ENCODE measurements at regions not wholly inside any gene's neighbourhood (a gene's known extent, or its start where the extent isn't known, plus 50 kb on each side); places are given as distances from the start of the nearest gene placed in this dataset.

- in situ Hi-C loops (cut with HindIII; ENCODE audit: low pct_ligation_motif_present, low sequenced_read_pairs), result no loop called here
- no peaks in the 10 kb centered on the region for H3K27me3 ChIP-seq (replicated peaks)
These were observed 346.6 kb downstream of the TSHZ3 start for GRCh38 chr19:31002518-31003244.

DNA sequence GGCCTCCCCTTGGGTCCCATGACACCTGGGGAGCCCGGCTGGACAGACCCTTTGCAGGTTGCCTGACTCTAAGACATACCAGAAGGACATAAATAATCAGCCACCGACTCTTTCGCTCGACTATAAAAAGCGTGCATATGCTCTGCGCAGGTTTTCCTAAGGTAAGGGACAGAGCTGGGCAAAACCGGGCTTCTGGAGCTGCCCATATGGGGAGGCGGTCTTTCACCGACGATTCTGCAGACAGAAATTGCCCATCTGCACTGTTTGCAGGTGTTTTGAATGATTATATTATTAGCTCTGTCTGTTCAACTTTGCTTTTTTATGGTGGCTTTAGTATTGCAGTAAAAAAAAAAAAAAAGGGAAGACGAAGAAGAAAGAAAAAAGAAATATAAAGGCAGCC is 347.2 kb downstream of the TSHZ3 start:
- TF ChIP-seq CTCF (IDR thresholded peaks at IDR 0.05; ENCODE audit: low read depth, low read length, missing control alignments), result no peak
- no peaks in the 10 kb centered on the region for H3K27me3 ChIP-seq (replicated peaks)
- no peak overlapping the region for H3K27ac ChIP-seq
- H3K4me3 ChIP-seq (ENCODE audit: low read depth, low read length), result no peak overlapping the region
- H3K36me3 ChIP-seq (replicated peaks), result no peaks in the 10 kb centered on the region
- in situ Hi-C loops (cut with HindIII; ENCODE audit: low pct_ligation_motif_present, low sequenced_read_pairs), result no loop called here
- DNase-seq, result no peak

More at GRCh38 chr19:31002518-31003244, 346.6 kb downstream of the TSHZ3 start:
- TF ChIP-seq CTCF (IDR thresholded peaks at IDR 0.05; ENCODE audit: low read depth, low read length, missing control alignments), result no peak
- Histone ChIP-seq H3K36me3 (replicated peaks) (no peaks in the 10 kb centered on the region), H3K27ac (no peak overlapping the region), H3K4me3 (ENCODE audit: low read depth, low read length) (no peak overlapping the region)
- DNase-seq, result no peak

DNA sequence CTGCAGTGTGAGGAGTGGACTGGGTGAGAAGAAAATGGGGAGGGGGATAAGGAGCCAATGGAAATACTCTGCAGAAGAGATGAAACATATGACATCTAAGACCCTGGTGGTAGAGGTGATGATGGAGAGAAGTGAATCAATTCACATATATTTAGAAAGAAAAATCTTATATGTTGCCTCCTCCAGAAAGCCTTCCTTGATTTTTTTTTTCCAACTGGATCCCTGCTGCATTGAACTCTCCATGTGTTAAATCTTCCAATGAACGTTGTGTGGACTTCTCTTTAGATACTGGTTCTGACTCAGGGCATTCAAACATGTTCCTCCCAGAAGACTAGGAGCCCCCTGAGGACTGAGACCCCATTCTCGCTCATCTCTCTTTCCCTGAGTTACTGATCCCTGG is 348.3 kb downstream of the TSHZ3 start:
- Histone ChIP-seq H3K36me3 (replicated peaks) (no peaks in the 10 kb centered on the region), H3K4me3 (ENCODE audit: low read depth, low read length) (no peak overlapping the region), H3K27ac (no peak overlapping the region), H3K27me3 (replicated peaks) (no peaks in the 10 kb centered on the region)
- no peak for TF ChIP-seq CTCF (IDR thresholded peaks at IDR 0.05; ENCODE audit: low read depth, low read length, missing control alignments)
- in situ Hi-C loops (cut with HindIII; ENCODE audit: low pct_ligation_motif_present, low sequenced_read_pairs), result no loop called here
- no peak for DNase-seq

DNA sequence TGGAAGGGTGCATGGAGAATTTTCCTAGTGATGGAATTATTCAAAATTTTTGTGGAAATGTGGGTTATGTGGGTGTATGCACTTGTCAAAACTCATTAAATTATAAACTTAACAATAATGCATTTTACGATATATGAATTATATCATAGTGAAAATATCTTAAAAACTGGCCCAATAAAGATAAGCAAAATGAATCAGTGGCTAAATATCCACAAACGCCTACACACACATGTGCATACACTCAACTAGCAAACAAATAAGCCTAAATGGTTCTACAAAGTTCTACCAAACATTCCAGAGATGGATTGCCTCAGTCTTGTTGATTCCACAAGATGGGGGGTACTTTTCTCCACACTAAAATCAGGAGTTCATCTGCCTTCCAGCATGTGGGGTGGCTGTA is 349.5 kb downstream of the TSHZ3 start:
- no peaks in the 10 kb centered on the region for H3K27me3 ChIP-seq (replicated peaks)
- H3K4me3 ChIP-seq (ENCODE audit: low read depth, low read length), result no peak overlapping the region
- H3K27ac ChIP-seq, result no peak overlapping the region
- in situ Hi-C loops (cut with HindIII; ENCODE audit: low pct_ligation_motif_present, low sequenced_read_pairs), result no loop called here
- no peaks in the 10 kb centered on the region for H3K36me3 ChIP-seq (replicated peaks)
- TF ChIP-seq CTCF (IDR thresholded peaks at IDR 0.05; ENCODE audit: low read depth, low read length, missing control alignments), result no peak
- no peak for DNase-seq

GRCh38 chr19:30997222-30997621 is 352.0 kb downstream of the TSHZ3 start:
- in situ Hi-C loops (cut with HindIII; ENCODE audit: low pct_ligation_motif_present, low sequenced_read_pairs), result no loop called here
- no peak for DNase-seq
- Histone ChIP-seq H3K36me3 (replicated peaks) (no peaks in the 10 kb centered on the region), H3K27ac (no peak overlapping the region), H3K27me3 (replicated peaks) (no peaks in the 10 kb centered on the region), H3K4me3 (ENCODE audit: low read depth, low read length) (no peak overlapping the region)
- no peak for TF ChIP-seq CTCF (IDR thresholded peaks at IDR 0.05; ENCODE audit: low read depth, low read length, missing control alignments)

GRCh38 chr19:30978639-30979038 is 370.6 kb downstream of the TSHZ3 start:
- H3K4me3 ChIP-seq (ENCODE audit: low read depth, low read length), result no peak overlapping the region
- no peaks in the 10 kb centered on the region for H3K36me3 ChIP-seq (replicated peaks)
- in situ Hi-C loops (cut with HindIII; ENCODE audit: low pct_ligation_motif_present, low sequenced_read_pairs), result no loop called here
- H3K27me3 ChIP-seq (replicated peaks), result no peaks in the 10 kb centered on the region
- DNase-seq, result no peak
- no peak for TF ChIP-seq CTCF (IDR thresholded peaks at IDR 0.05; ENCODE audit: low read depth, low read length, missing control alignments)
- H3K27ac ChIP-seq, result no peak overlapping the region

All from brain microvascular endothelial cell (primary cell).